Fibroblast of skin of left biceps (primary cell): ENCODE measurements at regions not wholly inside any gene's neighbourhood (a gene's known extent, or its start where the extent isn't known, plus 50 kb on each side); places are given as distances from the start of the nearest gene placed in this dataset.
"Not testable (repeated sequence)": the region's sequence is repeated elsewhere in the genome, so short reads cannot be mapped to it uniquely, and the experiment has no call there.

ENCODE experiments used
- DNase-seq, 2 experiments: peaks; one replicate each; pipeline ENCODE4 v3.0.0-alpha.2; 2013; ENCODE audit warnings: low read depth in 2 of 2

GRCh38 chr10:109281347-109281746 lies 642.0 kb downstream of the XPNPEP1 start:
- DNase-seq = no peak

DNA sequence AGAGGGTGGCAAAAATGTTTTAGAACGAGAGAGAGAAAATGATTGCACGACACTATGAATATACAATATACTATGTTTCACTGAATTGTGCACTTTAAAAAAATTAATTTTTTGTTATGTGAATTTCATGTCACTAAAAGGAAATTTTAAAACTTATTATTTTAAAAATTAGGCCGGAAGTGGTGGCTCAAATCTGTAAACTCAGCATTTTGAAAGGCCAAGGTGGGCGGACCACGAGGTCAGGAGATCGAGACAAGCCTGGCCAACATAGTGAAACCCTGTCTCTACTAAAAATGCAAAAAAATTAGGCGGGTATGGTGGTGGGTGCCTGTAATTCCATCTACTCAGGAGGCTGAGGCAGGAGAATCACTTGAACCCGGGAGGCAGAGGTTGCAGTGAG lies 642.5 kb downstream of the XPNPEP1 start:
- no peak for DNase-seq

GRCh38 chr10:109277456-109277855 lies 645.9 kb downstream of the XPNPEP1 start:
- DNase-seq = no peak

GRCh38 chr10:109275960-109276359 lies 647.4 kb downstream of the XPNPEP1 start:
- DNase-seq = no peak

DNA sequence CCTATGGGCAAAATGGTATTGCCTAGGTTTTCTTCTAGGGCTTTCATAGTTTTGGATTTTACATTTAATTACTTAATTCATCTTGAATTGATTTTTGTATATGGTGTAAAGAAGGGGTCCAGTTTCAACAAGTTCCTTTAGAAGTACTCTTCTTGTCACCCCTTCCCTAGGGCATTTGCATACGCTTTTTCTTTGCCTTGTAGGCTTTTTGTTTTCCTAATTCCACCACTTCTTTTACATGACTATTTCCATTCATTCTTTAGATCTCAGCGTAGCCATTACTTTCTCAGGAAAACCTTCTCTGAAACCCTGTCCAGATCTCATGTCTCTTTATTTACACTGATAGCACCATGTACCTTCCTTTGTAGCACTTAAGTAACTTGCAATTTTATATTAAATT lies 648.6 kb downstream of the XPNPEP1 start:
- DNase-seq = no peak

DNA sequence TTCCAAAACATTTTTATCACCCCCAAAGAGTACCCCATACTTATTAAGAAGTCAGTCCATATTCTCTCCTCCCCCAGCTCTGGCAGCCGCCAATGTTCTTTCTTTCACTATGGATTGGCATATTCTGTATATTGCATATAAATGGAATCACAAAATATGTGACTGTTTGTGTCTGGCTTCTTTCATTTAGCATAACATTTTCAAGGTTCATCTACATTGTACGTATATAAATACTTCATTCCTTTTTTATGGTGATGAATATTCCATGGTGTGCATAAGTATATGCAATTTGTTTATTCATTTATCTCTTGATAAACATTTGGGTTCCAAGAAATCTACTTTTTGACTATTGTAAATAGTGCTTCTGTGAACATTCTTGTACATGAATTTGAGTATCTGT lies 653.1 kb downstream of the XPNPEP1 start:
- DNase-seq = no peak

- no peak for DNase-seq
Observed at GRCh38 chr10:109264004-109264403, 659.3 kb downstream of the XPNPEP1 start.

GRCh38 chr10:109261231-109261630 lies 662.1 kb downstream of the XPNPEP1 start:
- DNase-seq = no peak

GRCh38 chr10:109259293-109259692 lies 664.0 kb downstream of the XPNPEP1 start:
- DNase-seq = no peak

GRCh38 chr10:109253306-109253705 lies 670.0 kb downstream of the XPNPEP1 start:
- no peak for DNase-seq

DNA sequence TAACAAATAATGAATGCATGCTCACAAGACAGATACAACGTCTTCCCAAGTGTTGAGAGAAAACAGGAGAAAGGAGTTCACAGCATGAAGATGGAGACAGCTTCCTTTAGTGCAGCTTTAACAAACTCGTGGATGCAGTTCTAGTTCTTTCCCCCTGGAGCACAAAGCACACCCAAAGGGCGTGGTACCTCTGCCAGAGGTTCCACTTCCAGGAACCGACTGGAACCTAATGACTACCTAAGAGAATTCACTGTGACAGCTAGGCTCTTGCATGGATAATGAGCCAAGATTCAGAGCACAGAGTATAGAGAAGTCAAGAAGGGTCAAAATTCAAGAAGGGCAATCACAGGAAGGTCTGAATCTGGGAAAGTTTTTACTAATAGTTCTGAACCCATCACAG lies 673.2 kb downstream of the XPNPEP1 start:
- no peak for DNase-seq

DNA sequence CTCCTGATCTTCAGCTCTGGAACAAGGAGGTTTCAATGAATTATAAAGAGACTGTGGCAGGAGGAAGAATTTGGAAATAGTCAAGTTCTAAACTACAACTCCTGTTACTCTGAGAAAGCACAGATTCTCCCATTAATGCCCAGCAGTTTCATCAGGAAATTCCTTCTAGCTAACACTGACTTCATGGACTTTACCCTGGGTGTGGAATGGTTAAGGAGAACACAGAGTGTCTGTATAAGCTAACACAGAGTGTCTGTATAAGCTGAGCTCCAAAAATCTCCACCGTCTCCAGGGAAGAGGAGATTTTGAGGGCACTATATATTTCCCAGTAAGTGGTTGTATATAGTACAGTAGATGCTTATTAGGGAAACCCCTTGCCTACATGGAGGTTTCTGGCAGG lies 675.5 kb downstream of the XPNPEP1 start:
- no peak for DNase-seq

- no peak for DNase-seq
Observed at GRCh38 chr10:109245821-109246220, 677.5 kb downstream of the XPNPEP1 start.

DNA sequence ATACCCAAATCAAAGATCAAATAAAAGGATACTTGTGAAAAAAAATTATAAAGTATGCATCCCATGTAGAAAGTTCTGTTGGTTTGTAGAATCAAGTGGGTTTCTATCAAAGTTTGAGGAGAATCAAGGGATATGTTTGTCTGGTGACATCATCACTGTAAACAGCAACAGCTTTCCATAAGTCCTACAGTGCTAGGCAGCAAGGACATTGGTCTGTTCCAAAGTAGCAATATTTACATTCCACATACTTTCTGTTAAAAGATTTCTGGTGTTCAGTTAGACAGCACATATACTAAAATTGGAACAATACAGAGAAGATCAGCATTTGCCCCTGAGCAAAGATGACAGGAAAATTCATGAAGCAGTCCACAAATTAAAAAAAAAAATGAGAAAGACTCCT lies 683.9 kb downstream of the XPNPEP1 start:
- DNase-seq = no peak

DNA sequence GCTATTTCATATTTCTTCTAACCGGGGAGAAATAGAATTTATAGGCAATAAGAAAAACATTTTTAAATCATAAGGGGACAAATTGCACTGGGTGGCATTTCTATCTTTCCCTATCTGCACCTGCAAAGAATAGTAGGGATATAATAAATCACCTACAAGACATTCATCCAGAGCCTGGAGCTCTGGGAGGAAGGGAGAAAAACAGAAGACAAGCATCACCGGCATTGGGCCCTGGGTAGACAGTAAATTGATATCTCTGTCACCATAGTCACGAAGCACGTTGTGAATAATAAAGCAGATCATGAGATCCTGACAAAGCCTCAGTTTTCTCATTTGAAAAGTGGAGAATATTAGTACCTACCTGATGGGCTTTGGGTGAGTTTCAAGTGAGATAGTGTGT lies 685.6 kb downstream of the XPNPEP1 start:
- no peak for DNase-seq

- no peak for DNase-seq
Observed at GRCh38 chr10:109237050-109237449, 686.3 kb downstream of the XPNPEP1 start.

DNA sequence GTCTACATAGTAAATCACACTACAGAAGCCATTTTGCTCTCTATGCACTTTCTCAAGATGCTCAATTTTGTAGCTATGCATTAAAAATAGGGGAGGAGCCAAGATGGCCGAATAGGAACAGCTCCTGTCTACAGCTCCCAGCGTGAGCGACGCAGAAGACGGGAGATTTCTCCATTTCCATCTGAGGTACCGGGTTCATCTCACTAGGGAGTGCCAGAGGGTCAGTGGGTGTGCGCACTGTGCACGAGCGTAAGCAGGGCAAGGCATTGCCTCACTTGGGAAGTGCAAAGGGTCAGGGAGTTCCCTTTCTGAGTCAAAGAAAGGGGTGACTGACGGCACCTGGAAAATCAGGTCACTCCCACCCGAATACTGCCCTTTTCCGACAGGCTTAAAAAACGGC lies 699.8 kb downstream of the XPNPEP1 start:
- not testable (repeated sequence) for DNase-seq

DNA sequence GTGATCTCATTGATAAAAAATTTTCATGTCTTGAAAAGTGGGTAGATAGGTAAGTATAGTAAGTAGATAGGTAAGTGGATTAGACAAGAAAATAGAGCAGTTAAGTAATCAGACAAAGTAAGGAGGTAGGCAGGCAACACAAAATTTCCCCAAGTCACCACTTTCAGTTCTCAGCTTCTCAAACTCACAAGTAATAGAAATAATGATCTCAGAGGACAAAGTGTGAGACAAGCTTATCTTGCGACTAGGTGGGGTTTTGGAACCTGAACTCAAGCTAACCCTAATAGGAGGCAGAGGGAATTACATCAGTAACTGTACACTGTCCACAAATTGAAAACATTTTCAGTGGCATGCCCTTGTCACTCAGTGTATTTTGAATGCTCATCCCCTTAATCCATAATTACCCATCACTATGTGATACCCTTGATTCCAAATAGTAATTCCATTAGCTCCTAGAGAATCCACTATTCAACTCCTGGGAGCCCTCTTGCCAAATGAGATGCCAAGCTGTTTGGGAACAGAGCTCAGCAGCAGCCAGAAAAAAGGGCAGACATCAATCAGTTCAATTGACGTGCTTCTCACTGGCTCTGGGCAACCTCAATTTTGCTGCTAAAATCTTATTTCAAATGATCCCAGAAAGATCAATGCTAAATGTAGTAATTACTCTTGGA lies 703.2 kb downstream of the XPNPEP1 start:
- DNase-seq = no peak

DNA sequence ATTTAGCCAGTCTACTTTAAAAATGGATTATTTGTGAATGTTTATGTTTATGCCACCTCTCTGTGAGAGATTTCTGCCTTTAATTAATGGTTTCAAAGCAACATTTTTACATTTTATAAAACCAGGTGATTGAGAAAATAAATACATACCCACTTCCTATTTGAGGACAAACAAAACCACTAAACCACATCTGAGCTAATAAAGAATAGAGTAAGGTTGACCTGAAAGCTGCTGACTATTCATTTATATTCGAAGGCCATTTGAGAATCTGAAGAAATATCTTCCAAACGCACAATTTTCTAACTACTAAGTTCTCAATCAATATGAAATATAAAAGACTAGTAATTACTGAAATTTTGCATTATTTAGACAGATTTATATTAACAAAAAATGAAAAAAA lies 705.1 kb downstream of the XPNPEP1 start:
- DNase-seq = no peak

- DNase-seq = no peak
Observed at GRCh38 chr10:109215291-109216075, 707.8 kb downstream of the XPNPEP1 start.

DNA sequence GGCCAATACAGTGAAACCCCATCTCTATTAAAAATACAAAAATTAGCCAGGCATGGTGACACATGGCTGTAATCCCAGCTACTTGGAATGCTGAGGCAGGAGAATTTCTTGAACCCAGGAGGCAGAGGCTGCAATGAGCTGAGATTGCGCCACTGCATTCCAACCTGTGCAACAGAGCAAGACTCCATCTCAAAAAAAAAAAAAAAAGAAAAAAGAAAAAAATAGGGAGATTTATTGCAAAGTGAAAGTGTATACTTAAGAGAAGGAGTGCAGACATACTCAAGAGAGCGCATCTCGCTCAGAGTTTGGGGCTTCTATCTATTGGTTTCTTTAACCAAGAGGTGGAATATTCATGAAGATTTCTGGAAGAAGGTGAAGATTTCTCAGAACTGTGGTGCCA lies 708.4 kb downstream of the XPNPEP1 start:
- DNase-seq = not testable (repeated sequence)

- DNase-seq = no peak
Observed at GRCh38 chr10:109207361-109207760, 716.0 kb downstream of the XPNPEP1 start.

DNA sequence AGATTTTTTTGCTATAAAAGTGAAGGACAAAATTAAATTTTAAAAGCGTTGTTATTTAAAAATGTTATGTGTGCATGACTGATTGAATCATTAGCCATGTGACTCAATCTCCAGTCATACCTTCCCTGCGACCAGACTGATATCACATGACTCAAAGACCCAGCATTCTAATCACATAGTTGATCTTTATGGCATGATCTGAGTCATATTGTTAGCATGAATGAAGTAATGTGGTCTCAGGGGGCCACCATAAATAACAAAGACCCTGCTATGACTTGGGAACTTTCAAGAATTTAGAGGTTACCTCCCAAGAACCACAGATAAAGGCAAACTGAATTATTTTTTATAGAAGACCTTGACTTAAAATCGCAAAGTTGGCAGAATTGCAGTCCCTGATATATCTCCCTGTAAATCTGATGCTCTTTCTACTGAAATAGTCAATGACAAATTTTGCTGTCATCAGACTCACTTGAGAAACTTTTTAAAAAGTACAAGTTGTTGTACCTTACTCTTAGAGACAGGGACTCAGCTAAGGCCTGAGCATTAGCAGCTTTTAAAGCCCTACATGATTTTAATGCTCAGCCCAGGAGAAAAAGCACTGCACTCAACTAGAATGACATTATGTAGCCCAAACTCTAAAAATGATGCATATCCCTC lies 717.3 kb downstream of the XPNPEP1 start:
- DNase-seq = peak; percentile 77 to 82
